Neural progenitor cell (in vitro differentiated cells): ENCODE measurements at regions not wholly inside any gene's neighbourhood (a gene's known extent, or its start where the extent isn't known, plus 50 kb on each side); places are given as distances from the start of the nearest gene placed in this dataset.
A peak's percentile ranks its signal among the peaks of the same experiment; 100 is the strongest.

Experiments
- DNase-seq: peaks from one replicate; pipeline ENCODE4 v3.0.0-alpha.2; 2016; ENCODE audit warnings: low spot score
- H2AFZ ChIP-seq: fragments of 200-600 bp; sonication (generic); replicated peaks from 2 replicates; pipeline ENCODE4 v1.6.1; 2016; ENCODE audit warnings: antibody characterized with exemption
- H3F3A ChIP-seq: fragments of 200-600 bp; sonication (generic); 2 replicates; pipeline ENCODE4 v1.6.1; 2016; ENCODE audit warnings: antibody characterized with exemption, low read depth
- H3K27ac ChIP-seq: fragments of 200-600 bp; sonication (generic); 2 replicates; pipeline ENCODE4 v1.5.1; 2016; ENCODE audit warnings: mild to moderate bottlenecking
- H3K27me3 ChIP-seq: fragments of 200-600 bp; sonication (generic); 2 replicates; pipeline ENCODE4 v1.6.1; 2016; ENCODE audit warnings: mild to moderate bottlenecking, moderate library complexity
- H3K36me3 ChIP-seq: fragments of 200-600 bp; sonication (generic); 2 replicates; pipeline ENCODE4 v1.5.1; 2016
- H3K4me1 ChIP-seq: fragments of 200-600 bp; sonication (generic); 2 replicates; pipeline ENCODE4 v1.6.1; 2016; ENCODE audit warnings: mixed run types
- H3K4me2 ChIP-seq: fragments of 200-600 bp; sonication (generic); 2 replicates; pipeline ENCODE4 v1.6.1; 2016
- H3K4me3 ChIP-seq: fragments of 200-600 bp; sonication (generic); 2 replicates; pipeline ENCODE4 v1.5.1; 2016
- H3K79me2 ChIP-seq: fragments of 200-600 bp; sonication (generic); 2 replicates; pipeline ENCODE4 v1.6.1; 2016; ENCODE audit warnings: low read depth
- H3K9ac ChIP-seq: fragments of 200-600 bp; sonication (generic); 2 replicates; pipeline ENCODE4 v1.6.1; 2016
- H3K9me3 ChIP-seq: fragments of 200-600 bp; sonication (generic); 2 replicates; pipeline ENCODE4 v1.5.1; 2016; ENCODE audit warnings: low read depth
- H4K20me1 ChIP-seq: fragments of 200-600 bp; sonication (generic); 2 replicates; pipeline ENCODE4 v1.6.1; 2016; ENCODE audit warnings: low read depth
- H3K27ac Mint-ChIP-seq: 3 replicates; pipeline ENCODE4 v1.8.0; 2021; ENCODE audit warnings: mixed read lengths
- H3K27me3 Mint-ChIP-seq: 2 replicates; pipeline ENCODE4 v1.8.0; 2022; ENCODE audit warnings: low read depth, mild to moderate bottlenecking, inconsistent platforms, moderate library complexity, mixed read lengths; ENCODE audit not compliant: insufficient read depth
- H3K36me3 Mint-ChIP-seq: 3 replicates; pipeline ENCODE4 v1.8.0; 2021; ENCODE audit warnings: mixed read lengths
- H3K4me1 Mint-ChIP-seq: 3 replicates; pipeline ENCODE4 v1.8.0; 2021; ENCODE audit warnings: mixed read lengths
- H3K4me3 Mint-ChIP-seq: 3 replicates; pipeline ENCODE4 v1.8.0; 2021; ENCODE audit warnings: mild to moderate bottlenecking, moderate library complexity, mixed read lengths
- H3K9me3 Mint-ChIP-seq: 3 replicates; pipeline ENCODE4 v1.8.0; 2020; ENCODE audit warnings: mixed read lengths
- CTCF ChIP-seq: fragments of 200-600 bp; sonication (generic); IDR thresholded peaks from 2 replicates; pipeline ENCODE4 v1.5.1; 2017; ENCODE audit warnings: antibody characterized with exemption, mild to moderate bottlenecking
- EZH2 ChIP-seq: fragments of 200-600 bp; sonication (generic); IDR thresholded peaks from 2 replicates; pipeline ENCODE4 v1.6.1; 2017; ENCODE audit warnings: antibody characterized with exemption, mild to moderate bottlenecking, moderate library complexity
- EZH2phosphoT487 ChIP-seq: fragments of 200-600 bp; sonication (generic); IDR thresholded peaks from 2 replicates; pipeline ENCODE4 v1.6.1; 2017; ENCODE audit warnings: antibody characterized with exemption

GRCh38 chr16:79407005-79407404 is 193.5 kb downstream of the MAF start:
- Histone ChIP-seq H3K9me3 (no peaks in the 10 kb centered on the region), H3K36me3 (no peaks in the 10 kb centered on the region), H3K4me1 (peaks cover 7% of the 10 kb centered on the region), H3K27me3 (no peaks in the 10 kb centered on the region), H3K4me3 (no peak overlapping the region), H3K27ac (no peak overlapping the region), H3K79me2 (no peaks in the 10 kb centered on the region), H4K20me1 (no peaks in the 10 kb centered on the region), H2AFZ (no peak overlapping the region), H3F3A (no peaks in the 10 kb centered on the region), H3K4me2 (no peak overlapping the region), H3K9ac (no peak overlapping the region)
- peaks cover 9% of the 10 kb centered on the region for H3K27me3 Mint-ChIP-seq
- DNase-seq, result no peak
- no peak overlapping the region for H3K27ac Mint-ChIP-seq
- H3K4me3 Mint-ChIP-seq, result no peak overlapping the region
- peaks cover 18% of the 10 kb centered on the region for H3K4me1 Mint-ChIP-seq
- H3K36me3 Mint-ChIP-seq, result no peaks in the 10 kb centered on the region
- H3K9me3 Mint-ChIP-seq, result peaks cover 8% of the 10 kb centered on the region
- TF ChIP-seq EZH2phosphoT487 (no peak), EZH2 (no peak), CTCF (no peak)

- H3K27ac ChIP-seq, result no peak overlapping the region
- H4K20me1 ChIP-seq, result no peaks in the 10 kb centered on the region
- no peaks in the 10 kb centered on the region for H3K79me2 ChIP-seq
- no peaks in the 10 kb centered on the region for H3K36me3 ChIP-seq
- H3K27ac Mint-ChIP-seq, result no peak overlapping the region
- H3K4me3 ChIP-seq, result no peak overlapping the region
- H2AFZ ChIP-seq, result no peak overlapping the region
- no peaks in the 10 kb centered on the region for H3K36me3 Mint-ChIP-seq
- H3K9me3 ChIP-seq, result no peaks in the 10 kb centered on the region
- peaks cover 6% of the 10 kb centered on the region for H3K27me3 Mint-ChIP-seq
- no peak for DNase-seq
- peaks cover 13% of the 10 kb centered on the region for H3K4me1 Mint-ChIP-seq
- no peak overlapping the region for H3K9ac ChIP-seq
- peaks cover 8% of the 10 kb centered on the region for H3K9me3 Mint-ChIP-seq
- TF ChIP-seq EZH2phosphoT487 (no peak), EZH2 (no peak), CTCF (no peak)
- H3K27me3 ChIP-seq, result no peaks in the 10 kb centered on the region
- no peaks in the 10 kb centered on the region for H3F3A ChIP-seq
- H3K4me2 ChIP-seq, result no peak overlapping the region
- no peak overlapping the region for H3K4me3 Mint-ChIP-seq
- peaks cover 7% of the 10 kb centered on the region for H3K4me1 ChIP-seq
Measured at GRCh38 chr16:79404571-79404970, 196.0 kb downstream of the MAF start.

- TF ChIP-seq EZH2phosphoT487 (no peak), EZH2 (no peak), CTCF (no peak)
- Histone ChIP-seq H3K9ac (no peak overlapping the region), H3K4me2 (no peak overlapping the region), H3K27ac (no peak overlapping the region), H2AFZ (no peak overlapping the region), H3K9me3 (no peaks in the 10 kb centered on the region), H4K20me1 (no peaks in the 10 kb centered on the region), H3K79me2 (no peaks in the 10 kb centered on the region), H3K36me3 (no peaks in the 10 kb centered on the region), H3K4me1 (peaks cover 7% of the 10 kb centered on the region), H3K4me3 (no peak overlapping the region), H3F3A (no peaks in the 10 kb centered on the region), H3K27me3 (no peaks in the 10 kb centered on the region)
- H3K9me3 Mint-ChIP-seq, result peaks cover 11% of the 10 kb centered on the region
- H3K36me3 Mint-ChIP-seq, result peaks cover 2% of the 10 kb centered on the region
- peak overlapping the region; percentile 21 for H3K27ac Mint-ChIP-seq
- H3K27me3 Mint-ChIP-seq, result peaks cover 10% of the 10 kb centered on the region
- no peak for DNase-seq
- H3K4me3 Mint-ChIP-seq, result no peak overlapping the region
- peaks cover 11% of the 10 kb centered on the region for H3K4me1 Mint-ChIP-seq
Measured at GRCh38 chr16:79403534-79403933, 197.0 kb downstream of the MAF start.

- no peaks in the 10 kb centered on the region for H3K27me3 ChIP-seq
- Mint-ChIP-seq H3K9me3 (peaks cover 12% of the 10 kb centered on the region), H3K36me3 (peaks cover 2% of the 10 kb centered on the region), H3K27ac (no peak overlapping the region), H3K27me3 (peaks cover 10% of the 10 kb centered on the region), H3K4me1 (peaks cover 9% of the 10 kb centered on the region), H3K4me3 (no peak overlapping the region)
- no peak overlapping the region for H3K4me2 ChIP-seq
- DNase-seq, result no peak
- no peaks in the 10 kb centered on the region for H3K36me3 ChIP-seq
- no peak overlapping the region for H3K4me3 ChIP-seq
- no peaks in the 10 kb centered on the region for H4K20me1 ChIP-seq
- no peak overlapping the region for H3K27ac ChIP-seq
- H3K9ac ChIP-seq, result no peak overlapping the region
- TF ChIP-seq EZH2 (no peak), CTCF (no peak), EZH2phosphoT487 (no peak)
- H3K79me2 ChIP-seq, result no peaks in the 10 kb centered on the region
- H2AFZ ChIP-seq, result no peak overlapping the region
- H3K4me1 ChIP-seq, result peaks cover 7% of the 10 kb centered on the region
- H3F3A ChIP-seq, result no peaks in the 10 kb centered on the region
- no peaks in the 10 kb centered on the region for H3K9me3 ChIP-seq
Measured at GRCh38 chr16:79402920-79403319, 197.6 kb downstream of the MAF start.
